ENCODE measurements at regions not wholly inside any gene's neighbourhood (a gene's known extent, or its start where the extent isn't known, plus 50 kb on each side); places are given as distances from the start of the nearest gene placed in this dataset.

- TF ChIP-seq CTCF (optimal IDR thresholded peaks at IDR 0.05 in 1 of 3, IDR thresholded peaks at IDR 0.05 in 1 of 3, conservative IDR thresholded peaks at IDR 0.05 in 1 of 3; ENCODE audit: extremely low read depth in 1 of 3, insufficient read depth in 2 of 3, low read length in 3 of 3): no peak
- no peak for TF ChIP-seq EZH2 (IDR thresholded peaks at IDR 0.05; ENCODE audit: low read length)
Measured at GRCh38 chr9:7704543-7704942, 95.0 kb downstream of the DMAC1 start.

All from keratinocyte (primary cell).